ENCODE measurements at regions not wholly inside any gene's neighbourhood (a gene's known extent, or its start where the extent isn't known, plus 50 kb on each side); places are given as distances from the start of the nearest gene placed in this dataset.

- WGBS, 2 donors = 72 to 79% methylated on average over 3 of the region's 3 CpGs
- Histone ChIP-seq H3K27ac (no peak overlapping the region), H3K9me3 (no peaks in the 10 kb centered on the region), H3K4me1 (no peaks in the 10 kb centered on the region), H3K4me3 (no peak overlapping the region), H3K27me3 (peaks cover 0 to 6% (median 0%) of the 10 kb centered on the region in 3 donors), H3K36me3 (no peaks in the 10 kb centered on the region)
- TF ChIP-seq POLR2A (IDR thresholded peaks at IDR 0.05) (no peak), POLR2AphosphoS5 (IDR thresholded peaks at IDR 0.05) (no peak), EP300 (IDR thresholded peaks at IDR 0.05) (no peak), CTCF (IDR thresholded peaks at IDR 0.05) (no peak)
- DNase-seq = no peak
- intact Hi-C loops (cut with DNase I) = no loop called here
Observed at GRCh38 chr19:28258829-28259228, 954.1 kb downstream of the UQCRFS1 start.

GRCh38 chr19:28257396-28257795 lies 955.6 kb downstream of the UQCRFS1 start:
- Histone ChIP-seq H3K36me3 (no peaks in the 10 kb centered on the region), H3K27ac (no peak overlapping the region), H3K27me3 (peaks cover 0 to 6% (median 0%) of the 10 kb centered on the region in 3 donors), H3K9me3 (no peaks in the 10 kb centered on the region), H3K4me3 (no peak overlapping the region), H3K4me1 (no peaks in the 10 kb centered on the region)
- WGBS, 2 donors = 31 to 63% methylated on average over 1 of the region's 1 CpG
- no peak for DNase-seq
- intact Hi-C loops (cut with DNase I) = no loop called here
- TF ChIP-seq POLR2AphosphoS5 (IDR thresholded peaks at IDR 0.05) = no peak
- no peak for TF ChIP-seq CTCF (IDR thresholded peaks at IDR 0.05)
- TF ChIP-seq POLR2A (IDR thresholded peaks at IDR 0.05) = no peak
- no peak for TF ChIP-seq EP300 (IDR thresholded peaks at IDR 0.05)

GRCh38 chr19:28247243-28247642 lies 965.7 kb downstream of the UQCRFS1 start:
- WGBS, 2 donors = 85 to 95% methylated on average over 2 of the region's 2 CpGs
- Histone ChIP-seq H3K27me3 (no peaks in the 10 kb centered on the region), H3K36me3 (no peaks in the 10 kb centered on the region), H3K9me3 (no peaks in the 10 kb centered on the region), H3K4me3 (no peak overlapping the region), H3K27ac (no peak overlapping the region), H3K4me1 (no peaks in the 10 kb centered on the region)
- no peak for DNase-seq
- intact Hi-C loops (cut with DNase I) = no loop called here
- TF ChIP-seq POLR2A (IDR thresholded peaks at IDR 0.05) (no peak), POLR2AphosphoS5 (IDR thresholded peaks at IDR 0.05) (no peak), CTCF (IDR thresholded peaks at IDR 0.05) (no peak), EP300 (IDR thresholded peaks at IDR 0.05) (no peak)

GRCh38 chr19:28245937-28246336 lies 967.0 kb downstream of the UQCRFS1 start:
- Histone ChIP-seq H3K27me3 (no peaks in the 10 kb centered on the region), H3K36me3 (no peaks in the 10 kb centered on the region), H3K4me3 (no peak overlapping the region), H3K4me1 (no peaks in the 10 kb centered on the region), H3K9me3 (no peaks in the 10 kb centered on the region), H3K27ac (no peak overlapping the region)
- WGBS, 2 donors = 82 to 89% methylated on average over 3 of the region's 3 CpGs
- intact Hi-C loops (cut with DNase I) = no loop called here
- DNase-seq = no peak
- TF ChIP-seq POLR2AphosphoS5 (IDR thresholded peaks at IDR 0.05) = no peak
- no peak for TF ChIP-seq POLR2A (IDR thresholded peaks at IDR 0.05)
- no peak for TF ChIP-seq EP300 (IDR thresholded peaks at IDR 0.05)
- TF ChIP-seq CTCF (IDR thresholded peaks at IDR 0.05) = no peak

GRCh38 chr19:28244966-28245365 lies 968.0 kb downstream of the UQCRFS1 start:
- intact Hi-C loops (cut with DNase I) = no loop called here
- Histone ChIP-seq H3K4me1 (no peaks in the 10 kb centered on the region), H3K9me3 (no peaks in the 10 kb centered on the region), H3K27me3 (no peaks in the 10 kb centered on the region), H3K4me3 (no peak overlapping the region), H3K36me3 (no peaks in the 10 kb centered on the region), H3K27ac (no peak overlapping the region)
- no peak for TF ChIP-seq CTCF (IDR thresholded peaks at IDR 0.05)
- no peak for TF ChIP-seq POLR2A (IDR thresholded peaks at IDR 0.05)
- no peak for TF ChIP-seq EP300 (IDR thresholded peaks at IDR 0.05)
- no peak for TF ChIP-seq POLR2AphosphoS5 (IDR thresholded peaks at IDR 0.05)
- DNase-seq = no peak
- WGBS, 2 donors = 90 to 95% methylated on average over 6 of the region's 6 CpGs

Data from sigmoid colon (tissue), 6 donors.